GM12875 (cell line): ENCODE measurements at regions not wholly inside any gene's neighbourhood (a gene's known extent, or its start where the extent isn't known, plus 50 kb on each side); places are given as distances from the start of the nearest gene placed in this dataset.

Experiments used
- H3K4me3 ChIP-seq: one replicate; pipeline ENCODE4 v1.5.1; 2011; ENCODE audit warnings: low read depth, low read length, control low read depth
- CTCF ChIP-seq: IDR thresholded peaks from 2 replicates; pipeline ENCODE4 v1.5.1; 2011; ENCODE audit warnings: low read depth, mild to moderate bottlenecking, control low read depth, inconsistent platforms, low read length, moderate library complexity, borderline replicate concordance; ENCODE audit not compliant: insufficient read depth

GRCh38 chr16:6124136-6124535 is 1026.5 kb upstream of the EEF2KMT start:
- H3K4me3 ChIP-seq: no peak overlapping the region
- TF ChIP-seq CTCF: no peak

- H3K4me3 ChIP-seq: no peak overlapping the region
- no peak for TF ChIP-seq CTCF
These were observed 1024.8 kb upstream of the EEF2KMT start for GRCh38 chr16:6122401-6122800.

- TF ChIP-seq CTCF: no peak
These were observed 1017.1 kb upstream of the EEF2KMT start for GRCh38 chr16:6114691-6115090.

GRCh38 chr16:6113749-6114148 is 1016.2 kb upstream of the EEF2KMT start:
- TF ChIP-seq CTCF: no peak
- H3K4me3 ChIP-seq: no peak overlapping the region

More at GRCh38 chr16:6114691-6115090, 1017.1 kb upstream of the EEF2KMT start:
- no peak overlapping the region for H3K4me3 ChIP-seq

- H3K4me3 ChIP-seq: no peak overlapping the region
- no peak for TF ChIP-seq CTCF
These were observed 1015.1 kb upstream of the EEF2KMT start for GRCh38 chr16:6112700-6113099.

GRCh38 chr16:6111390-6111789 is 1013.8 kb upstream of the EEF2KMT start:
- no peak for TF ChIP-seq CTCF
- no peak overlapping the region for H3K4me3 ChIP-seq

GRCh38 chr16:6110346-6110745 is 1012.8 kb upstream of the EEF2KMT start:
- no peak overlapping the region for H3K4me3 ChIP-seq
- no peak for TF ChIP-seq CTCF
